Fibroblast of gingiva (primary cell): ENCODE measurements at regions not wholly inside any gene's neighbourhood (a gene's known extent, or its start where the extent isn't known, plus 50 kb on each side); places are given as distances from the start of the nearest gene placed in this dataset.

Experiments used
- DNase-seq: peaks from one replicate; pipeline ENCODE4 v3.0.0-alpha.2; 2011; ENCODE audit warnings: low read depth

- DNase-seq: peak; percentile 41
Observed at GRCh38 chr19:31402529-31403316, 53.5 kb upstream of the TSHZ3 start.

DNA sequence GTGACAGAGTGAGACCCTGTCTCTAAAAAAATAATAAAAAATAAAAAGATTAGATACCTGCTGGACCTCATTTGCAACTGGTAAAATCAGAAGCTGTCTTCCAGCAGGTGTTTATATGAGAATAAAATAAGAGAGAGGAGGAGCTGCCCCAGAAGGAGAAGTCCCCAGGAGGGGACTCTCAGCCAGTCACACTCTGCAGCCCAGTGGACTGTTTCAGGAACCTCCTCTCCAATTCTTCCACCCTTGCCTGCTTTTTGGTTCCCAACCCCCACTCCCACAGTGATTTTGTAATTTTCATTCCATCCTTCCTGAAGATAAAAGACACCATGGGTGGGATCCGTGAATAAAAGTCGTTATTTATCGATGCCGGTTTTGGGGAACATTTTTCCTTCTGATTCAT is 56.9 kb upstream of the TSHZ3 start:
- DNase-seq: no peak

DNA sequence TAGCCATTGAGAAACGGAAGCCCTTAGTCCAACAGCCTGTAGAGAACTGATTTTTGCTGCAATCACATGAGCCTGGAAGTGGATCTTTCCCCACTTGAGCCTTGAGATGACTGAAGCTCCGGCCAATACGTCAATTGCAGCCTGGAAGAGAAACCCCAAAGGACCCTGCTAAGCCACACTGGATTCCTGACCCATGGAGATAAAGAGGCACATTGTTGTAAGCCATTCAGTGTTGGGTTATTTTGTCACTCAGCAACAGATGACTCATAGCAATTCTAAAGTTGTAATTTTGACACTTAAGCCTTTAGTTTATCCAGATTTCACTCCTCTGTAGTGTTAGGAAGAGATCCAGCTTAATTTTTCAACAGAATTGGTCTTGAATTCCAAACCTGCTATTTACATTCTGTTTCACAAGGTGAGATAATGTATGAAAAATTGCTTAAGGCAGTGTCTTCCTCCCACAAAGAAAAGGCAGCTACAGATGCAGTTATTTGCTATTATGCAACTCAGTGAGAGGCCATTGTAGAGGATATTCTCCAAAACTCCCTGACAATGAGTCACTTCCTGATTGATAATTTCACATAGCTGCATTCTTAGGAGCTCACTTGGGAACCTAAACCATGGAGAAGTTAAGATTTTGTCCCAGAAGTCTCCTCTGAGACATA is 59.4 kb upstream of the TSHZ3 start:
- DNase-seq: peak; percentile 51

DNA sequence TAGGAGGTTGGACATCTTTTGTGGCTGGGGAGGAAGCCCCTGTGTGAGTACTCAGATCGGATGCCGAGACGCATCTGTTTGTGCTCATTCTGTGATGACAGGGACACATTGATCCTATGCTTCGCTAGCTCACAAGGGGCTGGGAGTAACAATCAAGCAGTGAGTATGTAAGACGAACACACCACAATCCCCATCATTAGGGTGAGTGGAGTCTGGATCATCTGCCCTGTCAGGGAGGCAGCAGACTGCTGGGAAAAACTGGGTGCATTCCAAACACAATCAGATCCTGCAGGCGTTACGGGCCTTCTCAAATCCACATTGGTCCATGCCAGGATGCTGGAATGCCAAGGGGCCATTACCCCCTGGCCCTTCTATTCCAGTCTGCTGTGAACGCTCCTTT is 64.1 kb upstream of the TSHZ3 start:
- no peak for DNase-seq

DNA sequence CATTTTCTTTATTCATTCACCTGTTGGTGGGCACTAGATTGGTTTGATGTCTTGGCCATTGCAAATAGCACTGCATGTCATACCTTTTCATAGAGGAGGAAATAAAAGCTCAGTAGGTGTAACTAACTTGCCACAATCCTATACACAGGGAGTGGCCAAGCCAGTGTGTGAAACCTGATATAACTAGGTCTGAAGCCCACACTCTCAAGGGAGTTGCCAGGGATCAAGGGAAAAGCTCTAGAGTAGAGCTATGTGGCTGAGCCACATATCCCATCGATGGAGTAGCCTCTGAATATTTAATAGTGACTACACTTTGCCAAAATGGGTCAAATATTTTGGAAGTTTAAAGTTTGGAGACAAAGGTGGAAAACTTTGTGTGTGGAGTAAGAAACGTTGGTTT is 66.1 kb upstream of the TSHZ3 start:
- DNase-seq: no peak

GRCh38 chr19:31416548-31416947 is 67.3 kb upstream of the TSHZ3 start:
- DNase-seq: no peak

- no peak for DNase-seq
Observed at GRCh38 chr19:31418055-31418454, 68.8 kb upstream of the TSHZ3 start.

DNA sequence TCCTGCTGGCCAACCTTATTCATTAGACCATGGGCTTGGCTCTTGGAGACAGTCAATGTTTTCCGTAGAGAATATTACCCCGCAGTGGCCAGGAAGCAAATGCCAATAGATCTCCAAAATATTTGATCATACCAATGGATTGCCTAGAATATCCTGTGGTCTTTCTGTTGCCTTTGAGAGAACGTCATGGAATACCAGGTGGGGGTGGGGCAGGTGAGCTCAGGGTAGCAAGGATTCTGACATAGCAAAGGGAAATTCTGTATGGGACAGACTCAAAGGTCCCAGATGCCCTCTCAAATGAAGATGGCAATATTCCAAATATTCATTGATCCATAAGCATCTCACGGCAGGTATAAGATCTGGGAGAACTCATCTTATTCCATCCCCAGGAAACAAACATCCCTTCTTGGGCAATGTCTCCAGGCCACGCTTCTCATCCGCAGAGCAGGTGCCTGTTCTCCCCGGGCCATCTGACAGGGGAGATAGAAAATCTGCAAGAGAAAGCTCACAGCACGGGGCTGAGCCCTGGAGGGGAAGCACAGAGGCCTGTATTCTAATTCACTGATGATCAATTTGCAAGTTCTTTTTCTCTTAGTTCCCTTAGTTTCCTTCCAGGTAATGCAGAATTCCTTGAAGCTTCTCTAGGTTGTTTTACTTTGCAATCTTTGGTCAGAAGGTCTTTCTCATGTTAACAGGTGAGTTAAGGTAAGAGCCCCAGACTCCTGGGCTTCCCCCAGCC is 69.6 kb upstream of the TSHZ3 start:
- DNase-seq: no peak

- DNase-seq: no peak
Observed at GRCh38 chr19:31419871-31420445, 70.7 kb upstream of the TSHZ3 start.

- DNase-seq: no peak
Observed at GRCh38 chr19:31421082-31421481, 71.8 kb upstream of the TSHZ3 start.

- DNase-seq: no peak
Observed at GRCh38 chr19:31421856-31422255, 72.6 kb upstream of the TSHZ3 start.

- no peak for DNase-seq
Observed at GRCh38 chr19:31423896-31424295, 74.7 kb upstream of the TSHZ3 start.

DNA sequence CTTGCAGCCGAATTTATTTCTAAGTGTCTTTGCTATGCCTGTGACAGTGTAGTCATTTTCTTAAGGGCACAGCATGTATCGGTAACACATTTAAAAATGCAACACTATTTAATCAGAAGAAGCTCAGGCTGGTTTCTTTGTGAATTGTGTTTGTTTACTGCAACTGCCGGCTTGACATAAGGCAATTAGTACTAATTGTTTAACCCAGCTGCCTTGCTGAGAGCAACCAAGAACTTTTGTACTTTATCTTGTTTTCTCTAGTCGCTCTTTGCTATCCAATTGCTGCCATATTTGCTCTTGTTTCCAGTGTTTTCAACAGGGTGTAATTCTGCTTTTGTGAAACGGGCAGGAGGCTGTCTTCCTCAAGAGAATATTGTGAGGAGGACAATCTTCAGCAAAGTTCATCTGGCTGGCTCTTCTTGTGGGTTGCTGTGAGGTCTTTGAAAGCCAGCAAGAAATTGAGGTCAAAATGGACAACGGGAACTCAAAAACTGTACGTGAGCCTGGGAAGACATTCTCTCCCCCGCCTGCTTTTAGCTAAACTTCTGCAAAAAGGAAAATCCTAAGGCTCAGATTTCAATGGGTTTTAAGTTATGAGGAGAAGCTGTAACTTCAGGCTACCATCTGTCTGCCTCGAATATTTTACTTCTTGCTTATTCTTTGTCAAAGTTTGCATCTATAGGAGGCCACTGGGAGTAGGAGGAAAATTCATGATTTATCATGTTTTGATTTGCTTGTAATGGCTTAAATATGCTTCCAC is 75.8 kb upstream of the TSHZ3 start:
- no peak for DNase-seq

DNA sequence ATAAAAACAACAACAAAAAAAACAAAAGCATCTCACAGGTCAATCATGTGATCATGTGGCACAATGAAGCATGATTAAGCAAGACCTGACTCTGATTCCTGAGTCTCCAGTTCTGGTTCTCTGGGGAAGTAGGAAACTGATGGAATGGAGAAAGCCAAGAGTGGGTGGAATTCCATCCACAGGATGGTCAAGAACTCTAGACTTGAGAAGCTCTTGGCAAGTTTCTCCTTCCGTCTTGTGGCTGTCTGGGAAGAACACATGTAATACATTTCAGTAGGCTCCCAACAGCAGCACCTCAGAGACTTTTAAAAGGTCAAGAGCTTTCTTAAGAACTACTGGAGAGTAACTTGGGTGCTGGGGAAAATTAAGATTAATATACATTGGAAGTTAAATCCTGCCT is 78.6 kb upstream of the TSHZ3 start:
- no peak for DNase-seq

DNA sequence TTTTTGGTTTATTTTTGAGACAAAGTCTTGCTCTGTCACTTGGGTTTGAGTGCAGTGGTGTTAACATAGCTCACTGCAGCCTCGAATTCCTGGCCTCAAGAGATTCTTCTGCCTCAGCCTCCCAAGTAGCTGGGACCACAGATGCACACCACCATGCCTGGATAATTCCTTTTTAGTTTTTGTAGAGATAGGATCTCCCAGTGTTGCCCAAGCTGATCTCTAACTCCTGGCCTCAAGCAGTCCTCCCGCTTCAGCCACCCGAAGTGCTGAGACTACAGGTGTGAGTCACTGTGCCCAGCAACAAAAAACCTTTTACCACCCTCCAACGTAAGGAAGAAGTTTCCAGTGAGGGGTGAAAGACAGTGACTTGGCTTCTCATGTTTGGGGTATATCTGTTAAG is 81.1 kb upstream of the TSHZ3 start:
- DNase-seq: no peak

- no peak for DNase-seq
Observed at GRCh38 chr19:31432201-31432810, 83.1 kb upstream of the TSHZ3 start.

DNA sequence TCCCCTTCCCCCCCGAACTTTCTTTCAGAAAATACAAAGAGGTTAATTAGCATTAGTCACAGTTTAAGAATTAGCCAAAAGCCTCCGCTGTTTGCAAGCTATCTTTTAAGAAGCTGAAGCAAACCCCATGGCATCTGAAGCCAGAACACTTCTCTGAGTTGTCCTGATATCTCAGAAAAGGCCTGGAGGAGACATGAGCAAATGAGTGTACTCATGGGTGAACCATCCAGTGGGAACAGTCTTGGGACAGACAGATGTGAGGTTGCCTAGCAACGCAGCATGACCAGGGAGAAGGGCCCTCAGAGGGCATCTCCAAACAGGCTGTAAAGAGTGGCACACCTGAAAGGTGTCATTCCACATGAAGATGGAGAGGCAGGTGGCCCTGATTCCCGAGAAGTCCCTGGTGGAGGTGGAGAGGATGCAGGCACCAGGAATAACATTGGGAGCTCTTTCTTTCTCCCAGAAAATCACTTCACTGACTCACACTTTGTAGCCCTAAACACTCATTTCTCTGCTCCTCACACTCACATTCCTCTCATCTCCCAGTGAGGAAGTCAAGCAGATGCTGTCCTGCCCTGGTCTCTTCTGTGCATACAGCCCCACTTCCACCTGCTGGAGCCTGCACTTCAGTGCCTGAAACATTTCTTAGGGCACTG is 87.0 kb upstream of the TSHZ3 start:
- no peak for DNase-seq

DNA sequence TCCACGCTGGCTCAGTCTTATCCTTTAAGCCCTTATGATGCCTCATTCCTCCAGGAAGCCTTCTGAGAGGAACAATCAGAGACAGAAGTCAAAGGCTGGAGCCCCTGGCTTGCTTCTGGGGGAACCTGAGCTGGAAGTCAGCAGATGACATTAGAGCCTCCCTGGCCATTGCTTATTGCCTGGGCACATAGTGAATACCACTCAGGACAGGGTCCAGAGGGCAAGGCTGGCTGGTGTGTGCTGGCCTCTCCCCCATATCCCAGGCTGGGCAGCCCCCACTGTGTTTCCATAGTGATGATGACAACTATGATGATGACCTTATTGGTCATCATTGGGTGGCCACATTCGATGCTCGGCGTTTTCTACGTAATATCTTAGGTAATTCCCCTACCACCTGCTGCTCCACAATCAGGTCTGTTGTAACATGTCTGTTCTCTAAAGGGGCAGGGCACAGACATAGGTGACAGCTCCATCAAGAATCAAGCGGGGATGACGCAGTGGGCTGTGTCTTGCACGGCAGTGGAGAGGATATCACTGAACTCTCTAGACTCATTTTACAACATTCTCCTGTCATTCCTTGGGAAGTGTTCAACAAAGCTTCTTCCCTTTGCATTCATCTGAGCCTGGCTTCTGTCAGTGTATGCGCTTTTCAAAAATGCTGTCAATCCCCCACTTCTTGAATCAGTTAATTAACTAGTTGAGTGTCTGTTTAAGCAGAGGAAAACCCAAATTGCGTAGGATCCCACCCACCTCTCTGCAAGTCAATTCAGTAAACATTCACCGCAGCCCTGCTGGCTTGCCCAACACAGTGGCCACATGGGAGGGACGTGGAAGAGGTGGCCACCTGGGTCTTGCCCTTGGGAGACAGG is 89.4 kb upstream of the TSHZ3 start:
- no peak for DNase-seq

- no peak for DNase-seq
Observed at GRCh38 chr19:31439270-31439573, 90.0 kb upstream of the TSHZ3 start.

- no peak for DNase-seq
Observed at GRCh38 chr19:31444931-31445330, 95.7 kb upstream of the TSHZ3 start.
